ENCODE measurements at regions not wholly inside any gene's neighbourhood (a gene's known extent, or its start where the extent isn't known, plus 50 kb on each side); places are given as distances from the start of the nearest gene placed in this dataset.

DNA sequence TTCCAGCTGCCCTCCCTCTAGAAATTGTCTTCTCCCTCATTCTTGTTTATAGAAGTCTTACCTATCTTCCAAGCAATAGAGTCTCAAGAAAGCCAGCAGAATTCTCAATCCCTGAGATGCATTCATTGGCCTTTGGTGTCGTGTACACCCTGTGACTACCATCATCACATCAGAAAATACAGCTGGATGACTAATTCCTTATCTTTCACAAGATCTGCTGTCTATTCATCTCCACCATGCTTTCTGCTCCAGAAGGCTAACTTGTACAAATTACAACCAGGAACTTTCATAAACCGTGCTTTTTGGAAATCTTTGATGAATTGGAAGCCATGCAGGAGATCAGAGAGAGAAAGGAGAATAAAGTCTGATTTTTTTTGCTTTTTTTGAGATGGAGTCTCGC is 1062.9 kb upstream of the GHITM start:
- TF ChIP-seq POLR2A (IDR thresholded peaks at IDR 0.05): no peak
- no peaks in the 10 kb centered on the region for H3K9me3 ChIP-seq
- H3K4me1 ChIP-seq: peaks cover 0 to 14% (median 2%) of the 10 kb centered on the region in 12 donors
- DNase-seq (no peak), ATAC-seq (no peak)
- H3K27me3 ChIP-seq: no peaks in the 10 kb centered on the region
- no peak overlapping the region for H3K4me3 ChIP-seq
- H3K27ac ChIP-seq: no peak overlapping the region
- intact Hi-C loops (cut with DNase I): no loop called here
- WGBS, 4 donors: 78 to 89% (median 85%) methylated on average over 3 of the region's 3 CpGs
- no peaks in the 10 kb centered on the region for H3K36me3 ChIP-seq

DNA sequence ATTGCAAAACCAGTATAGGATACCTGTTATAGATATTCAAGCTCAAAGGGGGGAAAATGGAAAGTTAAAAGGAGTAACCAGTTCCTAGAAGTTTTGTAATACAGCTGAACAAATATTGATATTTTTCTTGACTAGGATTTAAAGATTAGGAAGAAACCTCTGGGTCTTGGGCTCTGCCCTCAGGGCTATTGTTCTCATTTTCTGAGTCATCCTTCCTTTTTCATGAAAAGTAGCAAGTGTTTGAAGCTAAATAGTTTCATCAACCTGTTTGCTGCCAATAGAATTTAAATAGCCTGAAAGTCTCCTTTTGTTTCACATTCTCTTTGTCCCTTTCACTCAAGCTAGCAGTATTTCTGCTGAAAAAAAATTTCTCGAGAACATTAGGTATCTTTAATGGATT is 1061.1 kb upstream of the GHITM start:
- TF ChIP-seq, protein P1, sequence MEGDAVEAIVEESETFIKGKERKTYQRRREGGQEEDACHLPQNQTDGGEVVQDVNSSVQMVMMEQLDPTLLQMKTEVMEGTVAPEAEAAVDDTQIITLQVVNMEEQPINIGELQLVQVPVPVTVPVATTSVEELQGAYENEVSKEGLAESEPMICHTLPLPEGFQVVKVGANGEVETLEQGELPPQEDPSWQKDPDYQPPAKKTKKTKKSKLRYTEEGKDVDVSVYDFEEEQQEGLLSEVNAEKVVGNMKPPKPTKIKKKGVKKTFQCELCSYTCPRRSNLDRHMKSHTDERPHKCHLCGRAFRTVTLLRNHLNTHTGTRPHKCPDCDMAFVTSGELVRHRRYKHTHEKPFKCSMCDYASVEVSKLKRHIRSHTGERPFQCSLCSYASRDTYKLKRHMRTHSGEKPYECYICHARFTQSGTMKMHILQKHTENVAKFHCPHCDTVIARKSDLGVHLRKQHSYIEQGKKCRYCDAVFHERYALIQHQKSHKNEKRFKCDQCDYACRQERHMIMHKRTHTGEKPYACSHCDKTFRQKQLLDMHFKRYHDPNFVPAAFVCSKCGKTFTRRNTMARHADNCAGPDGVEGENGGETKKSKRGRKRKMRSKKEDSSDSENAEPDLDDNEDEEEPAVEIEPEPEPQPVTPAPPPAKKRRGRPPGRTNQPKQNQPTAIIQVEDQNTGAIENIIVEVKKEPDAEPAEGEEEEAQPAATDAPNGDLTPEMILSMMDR (IDR thresholded peaks at IDR 0.05): no peak
- TF ChIP-seq POLR2A (IDR thresholded peaks at IDR 0.05): no peak
- intact Hi-C loops (cut with DNase I): no loop called here
- Histone ChIP-seq H3K27me3 (no peaks in the 10 kb centered on the region), H3K36me3 (no peaks in the 10 kb centered on the region), H3K27ac (no peak overlapping the region), H3K4me3 (no peak overlapping the region), H3K4me1 (peaks cover 0 to 14% (median 2%) of the 10 kb centered on the region in 12 donors), H3K9me3 (no peaks in the 10 kb centered on the region)
- DNase-seq (no peak), ATAC-seq (no peak)
- 72 to 82% (median 76%) methylated on average over 1 of the region's 1 CpG for WGBS, 4 donors

DNA sequence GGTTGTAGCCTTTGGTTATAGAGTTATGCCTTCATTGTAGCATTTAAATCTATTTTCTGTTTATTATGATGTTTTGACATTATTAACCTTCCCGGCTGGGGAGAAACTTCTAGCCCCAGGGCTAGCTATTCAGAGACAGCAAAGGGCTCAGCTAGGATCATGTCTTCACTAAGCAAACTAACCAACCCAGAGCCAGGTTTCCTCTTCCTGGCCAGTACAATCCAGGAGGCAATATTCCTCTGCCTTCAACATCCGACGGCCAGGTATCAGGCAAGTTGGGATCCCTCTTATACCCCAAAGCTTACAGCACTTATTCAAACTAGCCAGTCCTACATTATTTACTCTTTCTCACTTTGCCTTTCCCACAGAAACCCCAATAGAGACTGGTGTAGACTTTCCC is 1060.7 kb upstream of the GHITM start:
- Histone ChIP-seq H3K4me3 (no peak overlapping the region), H3K36me3 (no peaks in the 10 kb centered on the region), H3K27ac (no peak overlapping the region), H3K4me1 (peaks cover 0 to 14% (median 2%) of the 10 kb centered on the region in 12 donors), H3K9me3 (no peaks in the 10 kb centered on the region), H3K27me3 (no peaks in the 10 kb centered on the region)
- ATAC-seq (no peak), DNase-seq (no peak)
- TF ChIP-seq POLR2A (IDR thresholded peaks at IDR 0.05): no peak
- TF ChIP-seq, protein P1 (IDR thresholded peaks at IDR 0.05): no peak
- 57 to 91% (median 67%) methylated on average over 3 of the region's 3 CpGs for WGBS, 4 donors
- intact Hi-C loops (cut with DNase I): no loop called here

DNA sequence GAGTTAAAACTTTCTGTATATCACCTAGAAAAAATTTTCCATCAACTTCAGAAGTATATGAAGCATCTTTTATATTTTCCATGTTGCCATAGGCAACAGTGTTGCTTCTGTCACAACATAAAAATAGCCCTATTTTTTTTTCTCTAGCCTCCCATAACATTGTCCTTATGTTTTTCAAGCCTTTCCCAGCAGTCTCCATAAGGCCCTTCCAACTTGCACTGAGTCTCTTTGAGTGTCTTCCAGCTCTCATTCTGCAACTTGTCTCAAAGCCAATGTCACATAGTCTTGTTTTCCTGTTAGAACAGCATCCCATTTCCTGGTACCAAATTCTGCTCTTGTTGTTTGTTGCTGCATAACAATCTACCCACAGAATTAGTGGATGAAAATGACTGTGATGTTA is 1055.5 kb upstream of the GHITM start:
- intact Hi-C loops (cut with DNase I): no loop called here
- TF ChIP-seq POLR2A (IDR thresholded peaks at IDR 0.05): no peak
- ATAC-seq: no peak

DNA sequence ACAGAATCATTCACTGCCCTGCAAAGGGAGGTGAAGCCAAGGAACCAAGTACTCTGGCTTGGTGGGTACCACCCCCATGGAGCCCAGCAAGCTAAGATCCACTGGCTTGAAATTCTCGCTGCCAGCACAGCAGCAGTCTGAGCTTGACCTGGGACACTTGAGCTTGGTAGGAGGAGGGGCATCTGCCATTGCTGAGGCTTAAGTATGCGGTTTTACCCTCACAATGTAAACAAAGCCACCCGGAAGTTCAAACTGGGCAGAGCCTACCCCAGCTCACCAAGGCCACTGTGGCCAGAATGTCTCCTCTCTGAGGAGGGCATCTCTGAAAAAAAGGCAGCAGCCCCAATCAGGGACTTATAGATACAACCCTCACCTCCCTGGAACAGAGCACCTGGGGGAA is 1050.0 kb upstream of the GHITM start:
- no peak for ATAC-seq
- intact Hi-C loops (cut with DNase I): no loop called here
- no peak for DNase-seq
- 58 to 90% (median 85%) methylated on average over 2 to 3 of the region's 3 CpGs for WGBS, 4 donors
- no peak for TF ChIP-seq POLR2A (IDR thresholded peaks at IDR 0.05)
- TF ChIP-seq, protein P1 (IDR thresholded peaks at IDR 0.05): no peak
- Histone ChIP-seq H3K27me3 (no peaks in the 10 kb centered on the region), H3K27ac (no peak overlapping the region), H3K9me3 (peaks cover 0 to 3% (median 0%) of the 10 kb centered on the region in 12 donors), H3K36me3 (no peaks in the 10 kb centered on the region), H3K4me1 (no peaks in the 10 kb centered on the region), H3K4me3 (no peak overlapping the region)

More for the DNA sequence above, 1055.5 kb upstream of the GHITM start:
- Histone ChIP-seq H3K36me3 (no peaks in the 10 kb centered on the region), H3K27me3 (no peaks in the 10 kb centered on the region), H3K9me3 (no peaks in the 10 kb centered on the region), H3K4me3 (no peak overlapping the region), H3K4me1 (no peaks in the 10 kb centered on the region), H3K27ac (no peak overlapping the region)
- no peak for DNase-seq

Measured in heart left ventricle (tissue), 16 donors.